Liver (tissue), 3 donors: ENCODE measurements at regions not wholly inside any gene's neighbourhood (a gene's known extent, or its start where the extent isn't known, plus 50 kb on each side); places are given as distances from the start of the nearest gene placed in this dataset.

ENCODE experiments used
- ATF3 ChIP-seq: IDR thresholded peaks from 2 replicates; pipeline ENCODE4 v1.6.1; 2016; ENCODE audit warnings: antibody characterized with exemption
- CTCF ChIP-seq: fragments of 150-350 bp; IDR thresholded peaks from 2 replicates; pipeline ENCODE4 v1.5.1; 2017; ENCODE audit warnings: improper control_type of control experiment, low read depth, low read length; ENCODE audit not compliant: missing input control
- EGR1 ChIP-seq, 2 donors: IDR thresholded peaks; 2 replicates each; pipeline ENCODE4 v1.6.1; 2016 to 2018; ENCODE audit warnings: antibody characterized with exemption in 2 of 2, low read depth in 2 of 2
- FOXA1 ChIP-seq: IDR thresholded peaks from 2 replicates; pipeline ENCODE4 v1.6.1; 2016; ENCODE audit warnings: antibody characterized with exemption
- GABPA ChIP-seq, 2 donors: IDR thresholded peaks in 1 of 2; conservative IDR thresholded peaks in 1 of 2; 2 replicates each; pipeline ENCODE4 v1.6.1; 2016; ENCODE audit warnings: antibody characterized with exemption in 2 of 2, mild to moderate bottlenecking in 1 of 2, moderate library complexity in 1 of 2
- HNF4A ChIP-seq, 2 donors: conservative IDR thresholded peaks; 2 replicates each; pipeline ENCODE4 v1.6.1; 2016; ENCODE audit warnings: antibody characterized with exemption in 2 of 2, mild to moderate bottlenecking in 2 of 2
- HNF4G ChIP-seq: IDR thresholded peaks from 2 replicates; pipeline ENCODE4 v1.6.1; 2016; ENCODE audit warnings: antibody characterized with exemption
- JUND ChIP-seq, 2 donors: IDR thresholded peaks; 2 replicates each; pipeline ENCODE4 v1.6.1; 2016; ENCODE audit warnings: antibody characterized with exemption in 2 of 2
- MAX ChIP-seq: IDR thresholded peaks from 2 replicates; pipeline ENCODE4 v1.6.1; 2016; ENCODE audit warnings: antibody characterized with exemption
- RAD21 ChIP-seq, 2 donors: IDR thresholded peaks; 2 replicates each; pipeline ENCODE4 v1.6.1; 2016; ENCODE audit warnings: antibody characterized with exemption in 2 of 2, mild to moderate bottlenecking in 2 of 2
- SP1 ChIP-seq: IDR thresholded peaks from 2 replicates; pipeline ENCODE4 v1.6.1; 2018; ENCODE audit warnings: antibody characterized with exemption, mild to moderate bottlenecking
- TAF1 ChIP-seq: conservative IDR thresholded peaks from 2 replicates; pipeline ENCODE4 v1.6.1; 2016; ENCODE audit warnings: antibody characterized with exemption, mild to moderate bottlenecking
- YY1 ChIP-seq: IDR thresholded peaks from 2 replicates; pipeline ENCODE4 v1.6.1; 2016; ENCODE audit warnings: antibody characterized with exemption, mild to moderate bottlenecking
- ZBTB33 ChIP-seq: IDR thresholded peaks from 2 replicates; pipeline ENCODE4 v1.6.1; 2016; ENCODE audit warnings: antibody characterized with exemption
- donor health status: healthy.
- donor health status: healthy.

- TF ChIP-seq SP1: no peak
- no peak for TF ChIP-seq RAD21 (IDR thresholded peaks at IDR 0.05)
- TF ChIP-seq CTCF: no peak
- TF ChIP-seq MAX: no peak
- TF ChIP-seq YY1: no peak
- no peak for TF ChIP-seq TAF1
- TF ChIP-seq GABPA (IDR thresholded peaks at IDR 0.05 in 1 of 2, conservative IDR thresholded peaks at IDR 0.05 in 1 of 2): no peak
- TF ChIP-seq FOXA1: no peak
- TF ChIP-seq EGR1 (IDR thresholded peaks at IDR 0.05; ENCODE audit: low read depth in 2 of 2): no peak
- TF ChIP-seq HNF4A (conservative IDR thresholded peaks at IDR 0.05): no peak
- no peak for TF ChIP-seq HNF4G
- no peak for TF ChIP-seq JUND (IDR thresholded peaks at IDR 0.05)
- no peak for TF ChIP-seq ZBTB33
- TF ChIP-seq ATF3: no peak
Observed at GRCh38 chr1:199682081-199682480, 345.4 kb upstream of the NR5A2 start.
